OCI-LY7 (cell line): ENCODE measurements at regions not wholly inside any gene's neighbourhood (a gene's known extent, or its start where the extent isn't known, plus 50 kb on each side); places are given as distances from the start of the nearest gene placed in this dataset.

Source experiments
- BruUV-seq: library from RNA; stranded (reverse); fragments of 400-500 nt; replicated peaks from 2 replicates; lab custom pipeline; 2021; lab: Mats Ljungman, UMichigan
- CTCF ChIA-PET: fragments of 300-600 bp; sonication (Branson Sonifier 250); formaldehyde crosslinking; loops from one replicate; lab custom pipeline; 2022; ENCODE audit warnings: antibody characterized with exemption; ENCODE audit not compliant: unreplicated experiment; lab: Charles Lee
- POLR2A ChIA-PET: fragments of 300-600 bp; sonication (Branson Sonifier 250); formaldehyde crosslinking; loops from one replicate; lab custom pipeline; 2022; ENCODE audit warnings: antibody characterized with exemption; lab: Charles Lee
- DNase-seq: peaks from one replicate; pipeline ENCODE4 v3.0.0-alpha.2; 2015; ENCODE audit warnings: low spot score
- H2AFZ ChIP-seq: fragments of 200-600 bp; sonication (generic), shearing (Covaris generic); 2 replicates; pipeline ENCODE4 v1.6.1; 2014; ENCODE audit warnings: mild to moderate bottlenecking, antibody characterized with exemption, low read length, moderate library complexity
- H3K27ac ChIP-seq: fragments of 200-600 bp; sonication (generic); 2 replicates; pipeline ENCODE4 v1.5.1; 2014; ENCODE audit warnings: mixed run types, low read depth, mild to moderate bottlenecking, moderate library complexity, low read length, inconsistent platforms; ENCODE audit not compliant: poor library complexity, severe bottlenecking
- H3K36me3 ChIP-seq: fragments of 200-600 bp; sonication (generic); 2 replicates; pipeline ENCODE4 v1.6.1; 2014; ENCODE audit warnings: mild to moderate bottlenecking, antibody characterized with exemption, low read length, moderate library complexity, mixed read lengths; ENCODE audit not compliant: insufficient read depth
- H3K4me1 ChIP-seq: fragments of 200-600 bp; sonication (generic); 2 replicates; pipeline ENCODE4 v1.5.1; 2014; ENCODE audit warnings: mild to moderate bottlenecking, low read length; ENCODE audit not compliant: insufficient read depth, poor library complexity, severe bottlenecking
- H3K4me2 ChIP-seq: fragments of 200-600 bp; sonication (generic); 2 replicates; pipeline ENCODE4 v1.6.1; 2014; ENCODE audit warnings: mild to moderate bottlenecking, low read length
- H3K4me3 ChIP-seq: fragments of 200-600 bp; sonication (generic); 2 replicates; pipeline ENCODE4 v1.5.1; 2014; ENCODE audit warnings: mild to moderate bottlenecking, low read depth, low read length; ENCODE audit not compliant: poor library complexity, severe bottlenecking
- H3K79me2 ChIP-seq: fragments of 200-600 bp; sonication (generic); 2 replicates; pipeline ENCODE4 v1.6.1; 2016; ENCODE audit warnings: low read depth, mild to moderate bottlenecking, low read length, moderate library complexity, mixed read lengths; ENCODE audit not compliant: insufficient read depth
- H3K9me2 ChIP-seq: fragments of 200-600 bp; sonication (generic); 2 replicates; pipeline ENCODE4 v1.6.1; 2016; ENCODE audit warnings: mild to moderate bottlenecking, low read length, mixed read lengths; ENCODE audit not compliant: insufficient read depth
- H3K9me3 ChIP-seq: fragments of 200-600 bp; sonication (generic); 2 replicates; pipeline ENCODE4 v1.6.1; 2014; ENCODE audit warnings: mild to moderate bottlenecking, mixed run types, low read length, mixed read lengths
- H4K20me1 ChIP-seq: fragments of 200-600 bp; sonication (generic); 2 replicates; pipeline ENCODE4 v1.6.1; 2014; ENCODE audit warnings: mild to moderate bottlenecking, antibody characterized with exemption, low read length, moderate library complexity, mixed read lengths; ENCODE audit not compliant: insufficient read depth
- EZH2phosphoT487 ChIP-seq: fragments of 200-600 bp; sonication (generic); IDR thresholded peaks from 2 replicates; pipeline ENCODE4 v1.6.1; 2018; ENCODE audit warnings: low read depth, borderline replicate concordance, mild to moderate bottlenecking, mixed run types, antibody characterized with exemption, low read length, moderate library complexity, mixed read lengths
- intact Hi-C: fragments of 100-400 bp; cut with micrococcal nuclease; formaldehyde crosslinking; loops from one replicate; pipeline ENCODE4 v1.10.0; 2022; ENCODE audit not compliant: unreplicated experiment
- TF ChIP-seq, protein P1 (sequence below): fragments of 200-600 bp; sonication (generic); conservative IDR thresholded peaks from 2 replicates; pipeline ENCODE4 v1.5.1; 2014; ENCODE audit warnings: mild to moderate bottlenecking, antibody characterized with exemption, low read length, moderate library complexity, mixed read lengths

DNA sequence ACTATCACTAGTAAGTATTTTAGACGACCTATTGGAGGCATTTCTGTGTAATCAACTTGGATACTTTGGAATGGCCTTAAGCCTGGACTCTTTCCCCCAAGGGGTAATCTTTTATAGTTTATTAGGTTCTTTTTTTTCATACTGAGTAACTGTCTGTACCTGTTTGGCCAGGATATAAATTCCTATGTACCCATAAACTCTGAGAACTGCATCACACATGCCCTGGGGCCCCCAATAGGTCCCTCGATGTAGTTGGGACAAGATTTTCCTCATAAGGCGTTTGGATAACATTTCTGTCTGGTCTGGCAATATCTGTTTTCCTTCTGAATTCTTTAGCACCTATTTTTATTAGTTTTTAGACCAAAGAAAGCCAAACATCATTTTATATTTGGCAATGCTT, 86.4 kb upstream of the WNT7A start:
- no TSS peak for BruUV-seq
- Histone ChIP-seq H3K27ac (no peak overlapping the region), H3K36me3 (no peaks in the 10 kb centered on the region), H3K9me2 (no peaks in the 10 kb centered on the region), H3K4me3 (no peak overlapping the region), H3K79me2 (no peaks in the 10 kb centered on the region), H3K9me3 (no peaks in the 10 kb centered on the region), H2AFZ (no peak overlapping the region), H4K20me1 (no peaks in the 10 kb centered on the region), H3K4me1 (no peaks in the 10 kb centered on the region), H3K4me2 (no peak overlapping the region)
- ChIA-PET CTCF (no interaction called here), POLR2A (no interaction called here)
- TF ChIP-seq, protein P1, sequence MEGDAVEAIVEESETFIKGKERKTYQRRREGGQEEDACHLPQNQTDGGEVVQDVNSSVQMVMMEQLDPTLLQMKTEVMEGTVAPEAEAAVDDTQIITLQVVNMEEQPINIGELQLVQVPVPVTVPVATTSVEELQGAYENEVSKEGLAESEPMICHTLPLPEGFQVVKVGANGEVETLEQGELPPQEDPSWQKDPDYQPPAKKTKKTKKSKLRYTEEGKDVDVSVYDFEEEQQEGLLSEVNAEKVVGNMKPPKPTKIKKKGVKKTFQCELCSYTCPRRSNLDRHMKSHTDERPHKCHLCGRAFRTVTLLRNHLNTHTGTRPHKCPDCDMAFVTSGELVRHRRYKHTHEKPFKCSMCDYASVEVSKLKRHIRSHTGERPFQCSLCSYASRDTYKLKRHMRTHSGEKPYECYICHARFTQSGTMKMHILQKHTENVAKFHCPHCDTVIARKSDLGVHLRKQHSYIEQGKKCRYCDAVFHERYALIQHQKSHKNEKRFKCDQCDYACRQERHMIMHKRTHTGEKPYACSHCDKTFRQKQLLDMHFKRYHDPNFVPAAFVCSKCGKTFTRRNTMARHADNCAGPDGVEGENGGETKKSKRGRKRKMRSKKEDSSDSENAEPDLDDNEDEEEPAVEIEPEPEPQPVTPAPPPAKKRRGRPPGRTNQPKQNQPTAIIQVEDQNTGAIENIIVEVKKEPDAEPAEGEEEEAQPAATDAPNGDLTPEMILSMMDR, result no peak
- no peak for TF ChIP-seq EZH2phosphoT487
- no peak for DNase-seq
- intact Hi-C loops, result no loop called here

DNA sequence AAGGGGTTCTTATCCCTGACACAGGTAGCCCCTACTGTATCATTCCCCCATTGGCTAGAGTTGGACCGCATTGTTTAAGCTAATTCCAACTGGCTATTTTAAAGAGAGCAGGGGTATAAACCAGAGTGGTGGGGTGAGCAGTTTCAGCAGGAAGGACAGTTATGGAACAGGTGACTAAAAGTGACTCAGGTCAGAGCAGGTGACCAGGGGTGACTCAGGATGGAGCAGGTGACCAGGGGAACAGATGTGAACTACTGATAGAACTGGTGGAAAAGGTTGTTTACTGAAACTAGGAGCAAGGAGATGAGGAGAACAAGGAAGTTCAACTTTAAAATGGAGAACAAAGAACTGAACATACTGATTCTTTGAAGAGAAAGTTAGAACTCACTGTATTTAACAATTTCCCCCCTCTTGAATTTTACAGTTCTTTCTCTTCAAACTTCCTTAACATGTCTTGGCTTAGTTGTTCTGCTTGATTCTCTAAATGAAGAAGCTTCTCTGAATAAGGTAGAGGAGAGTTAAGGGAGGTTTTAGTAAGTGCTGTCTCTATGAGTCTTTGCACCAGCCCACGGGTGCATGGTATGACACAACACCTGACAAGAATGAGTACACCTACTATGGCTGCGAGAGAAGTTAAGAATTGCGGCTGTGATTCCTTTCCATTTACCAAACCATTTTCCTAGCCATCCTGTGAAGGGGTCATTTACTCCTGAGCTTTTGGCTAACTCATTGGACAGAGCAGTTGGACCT, 83.4 kb upstream of the WNT7A start:
- CTCF ChIA-PET, result no interaction called here
- DNase-seq, result no peak
- Histone ChIP-seq H3K9me2 (no peaks in the 10 kb centered on the region), H3K9me3 (no peaks in the 10 kb centered on the region), H3K79me2 (no peaks in the 10 kb centered on the region), H3K36me3 (no peaks in the 10 kb centered on the region), H4K20me1 (no peaks in the 10 kb centered on the region), H2AFZ (no peak overlapping the region), H3K4me2 (no peak overlapping the region), H3K4me3 (no peak overlapping the region), H3K4me1 (no peaks in the 10 kb centered on the region), H3K27ac (no peak overlapping the region)
- POLR2A ChIA-PET, result no interaction called here
- intact Hi-C loops, result no loop called here
- TF ChIP-seq EZH2phosphoT487, result no peak
- TF ChIP-seq, protein P1, result no peak
- no TSS peak for BruUV-seq

DNA sequence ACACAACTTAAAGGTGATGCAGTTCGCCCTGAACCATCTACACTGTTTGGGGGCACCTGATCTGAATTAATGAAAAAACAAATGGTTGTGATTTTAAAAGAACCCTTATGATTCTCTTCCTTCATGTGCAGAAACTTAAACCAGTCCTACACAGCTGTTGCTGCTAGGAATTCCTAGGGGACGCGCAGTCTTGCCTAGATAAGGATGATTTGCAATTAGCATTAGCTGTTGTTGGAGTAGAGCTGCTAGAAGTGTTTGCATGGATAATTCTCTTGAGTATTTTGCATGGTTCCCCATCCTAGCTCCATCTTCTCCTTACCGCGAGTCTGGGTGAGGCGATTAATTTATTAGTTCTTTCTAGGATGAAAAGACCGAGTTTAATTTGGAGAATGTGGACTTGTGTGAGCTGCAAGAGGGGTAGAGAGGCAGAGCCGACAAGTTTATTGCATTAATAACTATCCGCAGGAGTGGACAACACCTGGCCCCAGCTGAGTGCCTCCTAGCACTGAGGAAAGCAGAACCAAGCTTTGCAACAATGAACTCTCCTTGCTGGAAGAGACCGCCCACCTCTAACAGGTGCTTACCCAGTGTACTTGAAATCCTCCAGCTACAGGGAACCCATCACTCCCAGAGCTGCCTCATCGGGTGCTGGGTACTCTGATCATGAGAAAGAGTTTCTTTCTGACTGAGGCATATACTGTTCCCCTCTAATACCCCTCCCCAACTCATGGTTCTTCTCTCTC, 75.0 kb upstream of the WNT7A start:
- Histone ChIP-seq H3K9me2 (no peaks in the 10 kb centered on the region), H2AFZ (no peak overlapping the region), H3K4me3 (no peak overlapping the region), H3K9me3 (no peaks in the 10 kb centered on the region), H3K4me1 (no peaks in the 10 kb centered on the region), H3K27ac (no peak overlapping the region), H4K20me1 (no peaks in the 10 kb centered on the region), H3K36me3 (no peaks in the 10 kb centered on the region), H3K4me2 (no peak overlapping the region), H3K79me2 (no peaks in the 10 kb centered on the region)
- intact Hi-C loops, result no loop called here
- ChIA-PET CTCF (no interaction called here), POLR2A (no interaction called here)
- TF ChIP-seq EZH2phosphoT487, result no peak
- TF ChIP-seq, protein P1, result no peak
- DNase-seq, result no peak
- BruUV-seq, result no TSS peak
